ENCODE measurements at regions not wholly inside any gene's neighbourhood (a gene's known extent, or its start where the extent isn't known, plus 50 kb on each side); places are given as distances from the start of the nearest gene placed in this dataset.

- H3K79me1 ChIP-seq (ENCODE audit: low read depth, low read length): no peaks in the 10 kb centered on the region
- no peak overlapping the region for H2BK15ac ChIP-seq (ENCODE audit: low read length)
- H3K79me2 ChIP-seq (ENCODE audit: control insufficient read depth in 1 of 2, insufficient read depth in 2 of 2, low read length in 2 of 2): no peaks in the 10 kb centered on the region
- H2BK120ac ChIP-seq (replicated peaks; ENCODE audit: low read depth, low read length): no peak overlapping the region
- no peak overlapping the region for H2BK12ac ChIP-seq (ENCODE audit: low read depth, low read length)
- H2BK5ac ChIP-seq (ENCODE audit: low read depth, low read length): no peak overlapping the region
- ChIA-PET CTCF (ENCODE audit: partially characterized antibody) (no interaction called here), POLR2A (ENCODE audit: partially characterized antibody) (no interaction called here)
- no peaks in the 10 kb centered on the region for H3K23me2 ChIP-seq (ENCODE audit: low read depth, low read length)
- no peaks in the 10 kb centered on the region for H3K36me3 ChIP-seq (ENCODE audit: control insufficient read depth in 2 of 4, insufficient read depth in 4 of 4, low read length in 3 of 4)
- H4K20me1 ChIP-seq (replicated peaks in 1 of 2; ENCODE audit: control insufficient read depth in 1 of 2, insufficient read depth in 2 of 2, low read length in 2 of 2): no peaks in the 10 kb centered on the region
- H3K27me3 ChIP-seq (replicated peaks in 1 of 4; ENCODE audit: control insufficient read depth in 3 of 4, extremely low read depth in 1 of 4, insufficient read depth in 3 of 4, low read length in 3 of 4): no peaks in the 10 kb centered on the region
- H3K4me2 ChIP-seq (ENCODE audit: insufficient read depth in 1 of 2, low read depth in 2 of 2, low read length in 2 of 2): no peak overlapping the region
- H3K56ac ChIP-seq (replicated peaks; ENCODE audit: insufficient read length, low read depth, low read length): no peak overlapping the region
- H3K4me1 ChIP-seq (replicated peaks in 1 of 4; ENCODE audit: control insufficient read depth in 3 of 4, insufficient read depth in 4 of 4, low read length in 3 of 4): no peaks in the 10 kb centered on the region; a peak in 1 of 7 replicates
- 92% methylated on average over 3 of the region's 3 CpGs; no CpG with 5 or more reads in 1 of the 2 experiments for WGBS, 2 experiments (ENCODE audit: extremely low coverage in 1 of 2, insufficient coverage in 1 of 2, insufficient read length in 1 of 2, insufficient replicate concordance in 2 of 2, low coverage in 1 of 2, low lambda C conversion rate in 2 of 2, missing lambda C conversion rate in 1 of 2)
- H3K4ac ChIP-seq (replicated peaks; ENCODE audit: insufficient read length, low read depth, low read length): no peak overlapping the region
- no peak overlapping the region for H2AK5ac ChIP-seq (ENCODE audit: low read depth, low read length)
- no peak overlapping the region for H4K8ac ChIP-seq (ENCODE audit: extremely low read depth, insufficient read depth, low read length)
- H3K9ac ChIP-seq (replicated peaks in 1 of 4; ENCODE audit: extremely low read depth in 1 of 4, low read depth in 3 of 4, low read length in 3 of 4): no peak overlapping the region
- H2AFZ ChIP-seq (ENCODE audit: low read length): no peak overlapping the region
- FAIRE-seq: no peak
- H3K9me3 ChIP-seq (ENCODE audit: insufficient read depth in 2 of 2, low read depth in 1 of 2, low read length in 1 of 2): peaks cover 0 to 11% of the 10 kb centered on the region in 2 experiments; a peak in 2 of 4 replicates
- no peak overlapping the region for H4K91ac ChIP-seq (replicated peaks; ENCODE audit: insufficient read length, low read length)
- DNase-seq (ENCODE audit: low read depth in 1 of 2, low spot score in 2 of 2): no peak
- H3K23ac ChIP-seq (ENCODE audit: insufficient read length): no peak overlapping the region
- H3K4me3 ChIP-seq (ENCODE audit: extremely low read depth in 1 of 4, insufficient read depth in 2 of 4, low read depth in 3 of 4, low read length in 4 of 4): no peak overlapping the region
- no peak overlapping the region for H4K5ac ChIP-seq (ENCODE audit: insufficient read length, low read depth, low read length)
- no peak overlapping the region for H2BK20ac ChIP-seq (ENCODE audit: low read length)
- TF ChIP-seq CREB1 (IDR thresholded peaks at IDR 0.05) (no peak), TBP (IDR thresholded peaks at IDR 0.05; ENCODE audit: low read depth, low read length) (no peak), EZH2 (IDR thresholded peaks at IDR 0.05; ENCODE audit: low read depth, low read length, severe bottlenecking) (no peak), ATF2 (IDR thresholded peaks at IDR 0.05; ENCODE audit: low read length) (no peak), RAD21 (IDR thresholded peaks at IDR 0.05 in 1 of 2, conservative IDR thresholded peaks at IDR 0.05 in 1 of 2; ENCODE audit: low read depth in 2 of 2, low read length in 2 of 2) (no peak), NANOG (IDR thresholded peaks at IDR 0.05; ENCODE audit: insufficient read depth, low read depth, low read length, poor library complexity, severe bottlenecking) (no peak), EP300 (IDR thresholded peaks at IDR 0.05; ENCODE audit: borderline replicate concordance in 1 of 2, low read depth in 2 of 2, low read length in 2 of 2) (no peak), KDM1A (IDR thresholded peaks at IDR 0.05; ENCODE audit: borderline replicate concordance, low read length) (no peak)
- H3K27ac ChIP-seq (ENCODE audit: low read depth, low read length): no peak overlapping the region
- no peak overlapping the region for H3K14ac ChIP-seq (ENCODE audit: insufficient read length)
- H3K18ac ChIP-seq (ENCODE audit: extremely low read depth, low read length): no peak overlapping the region
Measured at GRCh38 chr20:10842116-10842515, 168.3 kb upstream of the JAG1 start.

All from H1 (cell line).